ENCODE measurements at regions not wholly inside any gene's neighbourhood (a gene's known extent, or its start where the extent isn't known, plus 50 kb on each side); places are given as distances from the start of the nearest gene placed in this dataset.

DNA sequence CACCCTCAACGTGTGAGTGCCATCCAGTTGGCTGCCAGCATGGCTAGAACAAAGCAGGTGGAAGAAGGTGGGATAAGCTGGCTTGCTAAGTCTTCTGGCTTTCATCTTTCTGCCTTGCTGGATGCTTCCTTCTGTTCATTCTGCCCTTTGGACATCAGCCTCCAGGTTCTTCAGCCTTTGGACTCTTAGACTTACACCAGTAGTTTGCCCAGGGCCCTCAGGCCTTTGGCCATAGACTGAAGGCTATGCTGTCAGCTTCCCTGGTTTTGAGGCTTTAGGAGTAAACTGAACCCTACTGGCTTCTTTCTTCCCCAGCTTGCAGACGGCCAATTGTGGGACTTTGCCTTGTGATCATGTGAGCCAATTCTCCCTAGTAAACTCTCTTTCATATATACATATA, 155.0 kb upstream of the SERTAD2 start:
- no peak overlapping the region for H4K91ac ChIP-seq (ENCODE audit: low read depth, low read length, poor library complexity)
- DNase-seq (ENCODE audit: low spot score), result no peak
- no peak overlapping the region for H4K8ac ChIP-seq (ENCODE audit: low read depth, low read length)
- no CpG with 5 or more reads among the region's 2 CpGs for WGBS, 2 donors (ENCODE audit: extremely low coverage in 2 of 2, insufficient read length in 2 of 2, insufficient replicate concordance in 1 of 2)
- H3K4ac ChIP-seq (ENCODE audit: low read length), result no peak overlapping the region
- H3K27ac ChIP-seq (replicated peaks; ENCODE audit: low read length), result no peak overlapping the region
- no peak overlapping the region for H3K14ac ChIP-seq (ENCODE audit: low read length)
- H2AK5ac ChIP-seq (ENCODE audit: low read depth, low read length), result no peak overlapping the region
- H2BK5ac ChIP-seq (ENCODE audit: low read length), result no peak overlapping the region
- no peak overlapping the region for H3K4me2 ChIP-seq (ENCODE audit: insufficient read depth, low read length, poor library complexity, severe bottlenecking)
- no peak overlapping the region for H2BK15ac ChIP-seq (ENCODE audit: low read length)
- no peaks in the 10 kb centered on the region for H3K79me1 ChIP-seq (ENCODE audit: low read depth, low read length)
- H3K18ac ChIP-seq (ENCODE audit: low read length), result no peak overlapping the region
- no peaks in the 10 kb centered on the region for H3K9me3 ChIP-seq (replicated peaks in 1 of 2; ENCODE audit: control insufficient read depth in 2 of 2, insufficient read depth in 1 of 2, low read depth in 1 of 2, low read length in 2 of 2)
- no peak overlapping the region for H3K4me3 ChIP-seq (ENCODE audit: low read length in 2 of 2)
- no peak overlapping the region for H3K23ac ChIP-seq (ENCODE audit: low read depth, low read length, poor library complexity)
- no peak overlapping the region for H2BK120ac ChIP-seq (ENCODE audit: low read depth, low read length)
- no peak overlapping the region for H3K9ac ChIP-seq (ENCODE audit: low read depth, low read length, poor library complexity)
- no peak overlapping the region for H2AFZ ChIP-seq (ENCODE audit: low read length)
- H3K27me3 ChIP-seq (ENCODE audit: control insufficient read depth in 3 of 3, insufficient read depth in 3 of 3, low read depth in 1 of 3, low read length in 3 of 3), result peaks cover 0 to 25% (median 0%) of the 10 kb centered on the region in 3 experiments
- peaks cover 0 to 1% of the 10 kb centered on the region in 2 donors for H3K4me1 ChIP-seq (ENCODE audit: control insufficient read depth in 2 of 2, insufficient read depth in 1 of 2, low read depth in 1 of 2, low read length in 2 of 2)
- H2BK12ac ChIP-seq (ENCODE audit: low read length), result no peak overlapping the region
- H3K36me3 ChIP-seq (replicated peaks in 1 of 2; ENCODE audit: control insufficient read depth in 2 of 2, insufficient read depth in 2 of 2, low read length in 2 of 2), result no peaks in the 10 kb centered on the region

DNA sequence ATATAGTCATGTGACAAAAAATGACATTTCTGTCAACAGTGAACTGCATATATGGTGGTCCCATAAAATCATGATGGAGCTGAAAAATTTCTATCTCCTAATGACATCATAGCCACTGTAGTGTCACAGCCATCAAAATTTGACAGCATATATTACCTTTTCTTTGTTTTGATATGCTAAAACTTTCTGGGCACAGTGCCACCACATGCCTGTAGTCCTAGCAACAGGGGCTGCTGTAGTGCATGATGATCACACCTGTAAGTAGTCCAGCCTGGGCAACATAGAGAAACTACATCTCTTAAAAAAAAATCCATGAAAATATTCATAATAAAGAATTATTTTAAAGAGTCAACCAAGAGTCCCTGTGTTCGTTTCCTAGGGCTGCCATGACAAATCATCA, 155.5 kb upstream of the SERTAD2 start:
- no peak overlapping the region for H2BK120ac ChIP-seq (ENCODE audit: low read depth, low read length)
- no peaks in the 10 kb centered on the region for H3K9me3 ChIP-seq (replicated peaks in 1 of 2; ENCODE audit: control insufficient read depth in 2 of 2, insufficient read depth in 1 of 2, low read depth in 1 of 2, low read length in 2 of 2)
- H2BK5ac ChIP-seq (ENCODE audit: low read length), result no peak overlapping the region
- H3K4me3 ChIP-seq (ENCODE audit: low read length in 2 of 2), result no peak overlapping the region
- H3K36me3 ChIP-seq (replicated peaks in 1 of 2; ENCODE audit: control insufficient read depth in 2 of 2, insufficient read depth in 2 of 2, low read length in 2 of 2), result no peaks in the 10 kb centered on the region
- no peak overlapping the region for H3K18ac ChIP-seq (ENCODE audit: low read length)
- no peak for DNase-seq (ENCODE audit: low spot score)
- H3K4me1 ChIP-seq (ENCODE audit: control insufficient read depth in 2 of 2, insufficient read depth in 1 of 2, low read depth in 1 of 2, low read length in 2 of 2), result peaks cover 0 to 4% of the 10 kb centered on the region in 2 donors
- H2AFZ ChIP-seq (ENCODE audit: low read length), result no peak overlapping the region
- H2AK5ac ChIP-seq (ENCODE audit: low read depth, low read length), result no peak overlapping the region
- H3K27me3 ChIP-seq (ENCODE audit: control insufficient read depth in 3 of 3, insufficient read depth in 3 of 3, low read depth in 1 of 3, low read length in 3 of 3), result peaks cover 0 to 29% (median 0%) of the 10 kb centered on the region in 3 experiments
- H3K4ac ChIP-seq (ENCODE audit: low read length), result no peak overlapping the region
- H3K27ac ChIP-seq (replicated peaks; ENCODE audit: low read length), result no peak overlapping the region
- no peak overlapping the region for H3K9ac ChIP-seq (ENCODE audit: low read depth, low read length, poor library complexity)
- H3K23ac ChIP-seq (ENCODE audit: low read depth, low read length, poor library complexity), result no peak overlapping the region
- no peak overlapping the region for H2BK15ac ChIP-seq (ENCODE audit: low read length)
- H2BK12ac ChIP-seq (ENCODE audit: low read length), result no peak overlapping the region
- H3K79me1 ChIP-seq (ENCODE audit: low read depth, low read length), result no peaks in the 10 kb centered on the region
- no peak overlapping the region for H4K91ac ChIP-seq (ENCODE audit: low read depth, low read length, poor library complexity)
- H3K14ac ChIP-seq (ENCODE audit: low read length), result no peak overlapping the region
- no CpG with 5 or more reads among the region's 1 CpG for WGBS, 2 donors (ENCODE audit: extremely low coverage in 2 of 2, insufficient read length in 2 of 2, insufficient replicate concordance in 1 of 2)
- H4K8ac ChIP-seq (ENCODE audit: low read depth, low read length), result no peak overlapping the region
- no peak overlapping the region for H3K4me2 ChIP-seq (ENCODE audit: insufficient read depth, low read length, poor library complexity, severe bottlenecking)

DNA sequence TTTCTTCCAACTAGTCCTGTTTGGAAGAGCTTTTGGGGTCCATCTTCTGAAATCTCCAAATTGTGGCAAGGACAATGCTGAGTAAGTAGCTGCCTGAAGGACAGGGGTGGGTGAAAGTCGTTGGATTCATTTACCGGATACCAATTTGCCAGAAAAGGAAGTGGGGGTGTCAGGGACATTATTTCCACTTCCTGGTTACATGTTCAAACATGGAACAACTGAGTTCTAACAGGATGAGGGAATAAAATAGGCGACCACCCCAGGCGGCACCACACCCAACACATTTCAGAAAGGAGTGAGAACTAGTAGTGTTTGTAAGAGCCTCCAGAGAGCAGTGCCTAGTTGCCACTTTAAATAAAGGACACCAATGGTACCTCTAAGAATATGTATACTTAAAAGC, 158.6 kb upstream of the SERTAD2 start:
- no peak overlapping the region for H2BK5ac ChIP-seq (ENCODE audit: low read length)
- H3K14ac ChIP-seq (ENCODE audit: low read length), result no peak overlapping the region
- no peak overlapping the region for H3K9ac ChIP-seq (ENCODE audit: low read depth, low read length, poor library complexity)
- no peak for DNase-seq (ENCODE audit: low spot score)
- no peak overlapping the region for H2BK15ac ChIP-seq (ENCODE audit: low read length)
- H2BK12ac ChIP-seq (ENCODE audit: low read length), result no peak overlapping the region
- H3K27me3 ChIP-seq (ENCODE audit: control insufficient read depth in 3 of 3, insufficient read depth in 3 of 3, low read depth in 1 of 3, low read length in 3 of 3), result peaks cover 0 to 23% (median 0%) of the 10 kb centered on the region in 3 experiments
- H3K79me1 ChIP-seq (ENCODE audit: low read depth, low read length), result no peaks in the 10 kb centered on the region
- H3K4me2 ChIP-seq (ENCODE audit: insufficient read depth, low read length, poor library complexity, severe bottlenecking), result no peak overlapping the region
- H4K91ac ChIP-seq (ENCODE audit: low read depth, low read length, poor library complexity), result no peak overlapping the region
- no peaks in the 10 kb centered on the region for H3K36me3 ChIP-seq (replicated peaks in 1 of 2; ENCODE audit: control insufficient read depth in 2 of 2, insufficient read depth in 2 of 2, low read length in 2 of 2)
- no peak overlapping the region for H3K4me3 ChIP-seq (ENCODE audit: low read length in 2 of 2)
- no CpG with 5 or more reads among the region's 4 CpGs for WGBS, 2 donors (ENCODE audit: extremely low coverage in 2 of 2, insufficient read length in 2 of 2, insufficient replicate concordance in 1 of 2)
- no peak overlapping the region for H3K18ac ChIP-seq (ENCODE audit: low read length)
- no peak overlapping the region for H3K4ac ChIP-seq (ENCODE audit: low read length)
- H2AFZ ChIP-seq (ENCODE audit: low read length), result no peak overlapping the region
- no peak overlapping the region for H4K8ac ChIP-seq (ENCODE audit: low read depth, low read length)
- no peak overlapping the region for H3K27ac ChIP-seq (replicated peaks; ENCODE audit: low read length)
- no peak overlapping the region for H3K23ac ChIP-seq (ENCODE audit: low read depth, low read length, poor library complexity)
- peaks cover 0 to 4% of the 10 kb centered on the region in 2 donors for H3K4me1 ChIP-seq (ENCODE audit: control insufficient read depth in 2 of 2, insufficient read depth in 1 of 2, low read depth in 1 of 2, low read length in 2 of 2)
- no peak overlapping the region for H2BK120ac ChIP-seq (ENCODE audit: low read depth, low read length)
- no peaks in the 10 kb centered on the region for H3K9me3 ChIP-seq (replicated peaks in 1 of 2; ENCODE audit: control insufficient read depth in 2 of 2, insufficient read depth in 1 of 2, low read depth in 1 of 2, low read length in 2 of 2)
- H2AK5ac ChIP-seq (ENCODE audit: low read depth, low read length), result no peak overlapping the region

DNA sequence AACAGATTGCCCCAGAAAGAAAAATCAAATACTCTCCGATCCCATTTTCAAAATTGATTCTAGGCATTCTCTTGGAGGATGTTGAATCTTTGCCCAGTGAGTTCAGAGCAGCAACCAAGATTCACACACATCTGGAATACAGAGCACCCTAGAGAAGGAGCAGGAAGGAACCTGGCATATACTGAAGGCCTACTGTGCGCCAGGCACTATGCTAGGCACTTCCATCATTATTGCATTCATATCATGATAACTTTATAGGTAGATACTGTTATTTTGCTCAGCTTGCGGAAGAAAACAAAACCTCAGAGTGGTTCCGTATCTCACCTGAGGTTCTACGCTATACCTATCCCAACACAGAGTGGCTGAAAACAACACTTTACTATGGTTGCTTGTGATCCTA, 160.3 kb upstream of the SERTAD2 start:
- H3K9ac ChIP-seq (ENCODE audit: low read depth, low read length, poor library complexity), result no peak overlapping the region
- no peaks in the 10 kb centered on the region for H3K9me3 ChIP-seq (replicated peaks in 1 of 2; ENCODE audit: control insufficient read depth in 2 of 2, insufficient read depth in 1 of 2, low read depth in 1 of 2, low read length in 2 of 2)
- no peak overlapping the region for H3K18ac ChIP-seq (ENCODE audit: low read length)
- H2AFZ ChIP-seq (ENCODE audit: low read length), result no peak overlapping the region
- no peak overlapping the region for H3K4me2 ChIP-seq (ENCODE audit: insufficient read depth, low read length, poor library complexity, severe bottlenecking)
- H3K27me3 ChIP-seq (ENCODE audit: control insufficient read depth in 3 of 3, insufficient read depth in 3 of 3, low read depth in 1 of 3, low read length in 3 of 3), result peaks cover 0 to 30% (median 0%) of the 10 kb centered on the region in 3 experiments
- H2BK5ac ChIP-seq (ENCODE audit: low read length), result no peak overlapping the region
- H2BK120ac ChIP-seq (ENCODE audit: low read depth, low read length), result no peak overlapping the region
- no peak overlapping the region for H3K27ac ChIP-seq (replicated peaks; ENCODE audit: low read length)
- H3K14ac ChIP-seq (ENCODE audit: low read length), result no peak overlapping the region
- peaks cover 0 to 3% of the 10 kb centered on the region in 2 donors for H3K4me1 ChIP-seq (ENCODE audit: control insufficient read depth in 2 of 2, insufficient read depth in 1 of 2, low read depth in 1 of 2, low read length in 2 of 2)
- no CpG with 5 or more reads among the region's 5 CpGs for WGBS, 2 donors (ENCODE audit: extremely low coverage in 2 of 2, insufficient read length in 2 of 2, insufficient replicate concordance in 1 of 2)
- H4K91ac ChIP-seq (ENCODE audit: low read depth, low read length, poor library complexity), result no peak overlapping the region
- no peak overlapping the region for H2AK5ac ChIP-seq (ENCODE audit: low read depth, low read length)
- no peak overlapping the region for H4K8ac ChIP-seq (ENCODE audit: low read depth, low read length)
- no peak overlapping the region for H3K4ac ChIP-seq (ENCODE audit: low read length)
- DNase-seq (ENCODE audit: low spot score), result no peak
- H2BK12ac ChIP-seq (ENCODE audit: low read length), result no peak overlapping the region
- H3K4me3 ChIP-seq (ENCODE audit: low read length in 2 of 2), result no peak overlapping the region
- no peak overlapping the region for H2BK15ac ChIP-seq (ENCODE audit: low read length)
- no peak overlapping the region for H3K23ac ChIP-seq (ENCODE audit: low read depth, low read length, poor library complexity)
- H3K79me1 ChIP-seq (ENCODE audit: low read depth, low read length), result no peaks in the 10 kb centered on the region
- no peaks in the 10 kb centered on the region for H3K36me3 ChIP-seq (replicated peaks in 1 of 2; ENCODE audit: control insufficient read depth in 2 of 2, insufficient read depth in 2 of 2, low read length in 2 of 2)
